GM12801 (cell line): ENCODE measurements at regions not wholly inside any gene's neighbourhood (a gene's known extent, or its start where the extent isn't known, plus 50 kb on each side); places are given as distances from the start of the nearest gene placed in this dataset.

Source experiments
- CTCF ChIP-seq: IDR thresholded peaks from one replicate; pipeline ENCODE4 v1.5.1; 2011; ENCODE audit warnings: control low read depth; ENCODE audit not compliant: insufficient read length; ENCODE audit errors: extremely low read depth

- TF ChIP-seq CTCF = no peak
Measured at GRCh38 chr1:5705751-5706150, 286.5 kb downstream of the NPHP4 start.

- TF ChIP-seq CTCF = no peak
Measured at GRCh38 chr1:5704561-5705514, 287.4 kb downstream of the NPHP4 start.

- no peak for TF ChIP-seq CTCF
Measured at GRCh38 chr1:5701642-5702041, 290.6 kb downstream of the NPHP4 start.

GRCh38 chr1:5693568-5693967 lies 298.7 kb downstream of the NPHP4 start:
- TF ChIP-seq CTCF = no peak

GRCh38 chr1:5692664-5693063 lies 299.6 kb downstream of the NPHP4 start:
- TF ChIP-seq CTCF = no peak

GRCh38 chr1:5691795-5692509 lies 300.3 kb downstream of the NPHP4 start:
- TF ChIP-seq CTCF = no peak

GRCh38 chr1:5690898-5691297 lies 301.3 kb downstream of the NPHP4 start:
- TF ChIP-seq CTCF = no peak
